Osteoblast (primary cell): ENCODE measurements at regions not wholly inside any gene's neighbourhood (a gene's known extent, or its start where the extent isn't known, plus 50 kb on each side); places are given as distances from the start of the nearest gene placed in this dataset.
"Not testable (repeated sequence)": the region's sequence is repeated elsewhere in the genome, so short reads cannot be mapped to it uniquely, and the experiment has no call there.

Source experiments
- DNase-seq: peaks from one replicate; pipeline ENCODE4 v3.0.0; 2011; ENCODE audit warnings: low spot score, mixed read lengths; ENCODE audit not compliant: insufficient read length; ENCODE audit errors: missing footprints
- H2AFZ ChIP-seq: 2 replicates; pipeline ENCODE4 v1.6.0; 2011; ENCODE audit warnings: mild to moderate bottlenecking, low read length
- H3K27ac ChIP-seq: 2 replicates; pipeline ENCODE4 v1.5.1; 2011; ENCODE audit warnings: mild to moderate bottlenecking, low read depth, low read length, moderate library complexity
- H3K27me3 ChIP-seq: 2 replicates; pipeline ENCODE4 v1.6.0; 2012; ENCODE audit warnings: mild to moderate bottlenecking, control low read depth, inconsistent platforms, low read length, moderate library complexity; ENCODE audit not compliant: insufficient read depth
- H3K36me3 ChIP-seq: 2 replicates; pipeline ENCODE4 v1.5.1; 2011; ENCODE audit warnings: mild to moderate bottlenecking, low read length, control low read depth, moderate library complexity; ENCODE audit not compliant: insufficient read depth
- H3K4me1 ChIP-seq: 2 replicates; pipeline ENCODE4 v1.5.1; 2011; ENCODE audit warnings: mild to moderate bottlenecking, low read length, control low read depth, moderate library complexity; ENCODE audit not compliant: insufficient read depth
- H3K4me2 ChIP-seq: 2 replicates; pipeline ENCODE4 v1.6.0; 2011; ENCODE audit warnings: mild to moderate bottlenecking, low read length; ENCODE audit not compliant: insufficient read depth
- H3K4me3 ChIP-seq: fragments of 200-600 bp; sonication (generic); 3 replicates; pipeline ENCODE4 v1.5.1; 2012; ENCODE audit warnings: mild to moderate bottlenecking, low read length, inconsistent platforms; ENCODE audit not compliant: insufficient read depth
- H3K79me2 ChIP-seq: 2 replicates; pipeline ENCODE4 v1.6.0; 2012; ENCODE audit warnings: mild to moderate bottlenecking, low read length, control low read depth, inconsistent platforms; ENCODE audit not compliant: insufficient read depth
- H3K9me3 ChIP-seq: 2 replicates; pipeline ENCODE4 v1.5.1; 2011; ENCODE audit warnings: low read depth, low read length, control low read depth
- H4K20me1 ChIP-seq: 2 replicates; pipeline ENCODE4 v1.6.0; 2012; ENCODE audit warnings: mild to moderate bottlenecking, low read length, control low read depth; ENCODE audit not compliant: insufficient read depth
- CTCF ChIP-seq: IDR thresholded peaks from 2 replicates; pipeline ENCODE4 v1.5.1; 2011; ENCODE audit warnings: mild to moderate bottlenecking, low read depth, low read length, moderate library complexity; ENCODE audit errors: extremely low read depth

- Histone ChIP-seq H4K20me1 (no peaks in the 10 kb centered on the region), H3K27ac (no peak overlapping the region), H3K79me2 (no peaks in the 10 kb centered on the region), H3K9me3 (no peaks in the 10 kb centered on the region), H3K4me1 (no peaks in the 10 kb centered on the region), H2AFZ (peak overlapping the region; percentile 21), H3K4me2 (no peak overlapping the region), H3K4me3 (no peak overlapping the region), H3K27me3 (no peaks in the 10 kb centered on the region), H3K36me3 (no peaks in the 10 kb centered on the region)
- no peak for DNase-seq
- TF ChIP-seq CTCF: no peak
These were observed 133.5 kb upstream of the PTPRZ1 start for GRCh38 chr7:121739465-121739864.

GRCh38 chr7:121730869-121731268, 142.1 kb upstream of the PTPRZ1 start:
- Histone ChIP-seq H3K79me2 (no peaks in the 10 kb centered on the region), H2AFZ (no peak overlapping the region), H3K27me3 (no peaks in the 10 kb centered on the region), H3K4me1 (no peaks in the 10 kb centered on the region), H3K4me2 (no peak overlapping the region), H4K20me1 (no peaks in the 10 kb centered on the region), H3K9me3 (no peaks in the 10 kb centered on the region), H3K27ac (no peak overlapping the region), H3K4me3 (no peak overlapping the region), H3K36me3 (no peaks in the 10 kb centered on the region)
- no peak for DNase-seq
- no peak for TF ChIP-seq CTCF

- no peak for TF ChIP-seq CTCF
- Histone ChIP-seq H3K79me2 (no peaks in the 10 kb centered on the region), H3K4me1 (no peaks in the 10 kb centered on the region), H2AFZ (no peak overlapping the region), H3K4me3 (no peak overlapping the region), H3K4me2 (no peak overlapping the region), H3K9me3 (no peaks in the 10 kb centered on the region), H3K36me3 (no peaks in the 10 kb centered on the region), H4K20me1 (no peaks in the 10 kb centered on the region), H3K27me3 (no peaks in the 10 kb centered on the region), H3K27ac (no peak overlapping the region)
- DNase-seq: no peak
These were observed 158.2 kb upstream of the PTPRZ1 start for GRCh38 chr7:121714559-121715303.

GRCh38 chr7:121712961-121713360, 160.0 kb upstream of the PTPRZ1 start:
- H3K9me3 ChIP-seq, H4K20me1 ChIP-seq, H3K4me3 ChIP-seq, H2AFZ ChIP-seq, H3K27me3 ChIP-seq, H3K27ac ChIP-seq, H3K4me1 ChIP-seq, H3K4me2 ChIP-seq, DNase-seq, H3K79me2 ChIP-seq, H3K36me3 ChIP-seq: not testable (repeated sequence)
